ENCODE measurements at regions not wholly inside any gene's neighbourhood (a gene's known extent, or its start where the extent isn't known, plus 50 kb on each side); places are given as distances from the start of the nearest gene placed in this dataset.

GRCh38 chr6:41448256-41448655 is 97.9 kb upstream of the FOXP4 start:
- WGBS, 2 donors: 90 to 97% methylated on average over 1 of the region's 1 CpG
- H3K4me3 ChIP-seq (ENCODE audit: low read depth, poor library complexity, severe bottlenecking): no peak overlapping the region
- TF ChIP-seq CTCF (IDR thresholded peaks at IDR 0.05): no peak
- TF ChIP-seq POLR2A (IDR thresholded peaks at IDR 0.05): no peak
- DNase-seq (ENCODE audit: low spot score in 2 of 2): no peak
- intact Hi-C loops (cut with DNase I; ENCODE audit: low total_unique reads): no loop called here

- TF ChIP-seq CTCF (IDR thresholded peaks at IDR 0.05) (peak in 1 of 3 donors; percentile 31), POLR2A (IDR thresholded peaks at IDR 0.05) (no peak)
- no peak overlapping the region for H3K4me3 ChIP-seq (ENCODE audit: low read depth, poor library complexity, severe bottlenecking)
- DNase-seq (ENCODE audit: low spot score in 2 of 2): no peak
- intact Hi-C loops (cut with DNase I; ENCODE audit: low total_unique reads): no loop called here
- WGBS, 2 donors: 37 to 51% methylated on average over 8 of the region's 8 CpGs
Observed at GRCh38 chr6:41449399-41450245, 96.6 kb upstream of the FOXP4 start.

GRCh38 chr6:41450581-41450980 is 95.6 kb upstream of the FOXP4 start:
- no peak for TF ChIP-seq CTCF (IDR thresholded peaks at IDR 0.05)
- TF ChIP-seq POLR2A (IDR thresholded peaks at IDR 0.05): no peak
- H3K4me3 ChIP-seq (ENCODE audit: low read depth, poor library complexity, severe bottlenecking): no peak overlapping the region
- no peak for DNase-seq (ENCODE audit: low spot score in 2 of 2)
- WGBS, 2 donors: 96% methylated on average over 13 of the region's 13 CpGs
- intact Hi-C loops (cut with DNase I; ENCODE audit: low total_unique reads): no loop called here

GRCh38 chr6:41451039-41451438 is 95.1 kb upstream of the FOXP4 start:
- intact Hi-C loops (cut with DNase I; ENCODE audit: low total_unique reads): no loop called here
- TF ChIP-seq POLR2A (IDR thresholded peaks at IDR 0.05) (no peak), CTCF (IDR thresholded peaks at IDR 0.05) (no peak)
- DNase-seq (ENCODE audit: low spot score in 2 of 2): no peak
- H3K4me3 ChIP-seq (ENCODE audit: low read depth, poor library complexity, severe bottlenecking): no peak overlapping the region
- WGBS, 2 donors: 67 to 68% methylated on average over 9 of the region's 9 CpGs

- H3K4me3 ChIP-seq (ENCODE audit: low read depth, poor library complexity, severe bottlenecking): no peak overlapping the region
- no peak for DNase-seq (ENCODE audit: low spot score in 2 of 2)
- intact Hi-C loops (cut with DNase I; ENCODE audit: low total_unique reads): no loop called here
- 40 to 56% methylated on average over 22 of the region's 22 CpGs for WGBS, 2 donors
- TF ChIP-seq POLR2A (IDR thresholded peaks at IDR 0.05) (no peak), CTCF (IDR thresholded peaks at IDR 0.05) (no peak)
Observed at GRCh38 chr6:41451515-41452163, 94.5 kb upstream of the FOXP4 start.
